ENCODE measurements at regions not wholly inside any gene's neighbourhood (a gene's known extent, or its start where the extent isn't known, plus 50 kb on each side); places are given as distances from the start of the nearest gene placed in this dataset.

DNA sequence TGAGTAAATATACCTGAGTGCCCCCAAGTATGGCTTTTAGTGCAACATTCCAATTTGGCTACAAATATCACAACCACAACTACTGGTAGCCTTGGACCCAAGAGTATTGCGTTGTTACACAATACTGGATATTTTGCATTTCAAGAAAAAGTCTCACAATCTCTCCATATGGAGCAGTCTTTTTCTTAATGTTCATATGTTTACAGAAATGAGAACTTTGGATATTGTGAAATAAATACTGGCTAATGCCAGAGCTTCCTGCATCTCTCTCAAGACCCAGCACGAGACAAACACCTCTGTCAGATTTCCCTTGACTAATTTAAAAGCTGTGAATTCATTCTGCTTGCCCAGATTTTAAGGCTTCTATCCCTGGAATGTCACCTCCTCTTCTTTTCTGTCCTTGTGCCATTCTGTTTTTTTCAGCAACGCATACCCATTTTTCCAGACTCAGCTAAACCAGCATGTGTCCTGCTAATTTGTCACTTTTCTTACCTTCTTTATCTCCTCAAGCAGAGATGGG lies 136.2 kb upstream of the BACE2 start:
- Histone ChIP-seq H3K4me1 (no peaks in the 10 kb centered on the region), H3K27me3 (peaks cover 5% of the 10 kb centered on the region), H3K27ac (no peak overlapping the region), H3K4me3 (no peak overlapping the region), H3K36me3 (no peaks in the 10 kb centered on the region), H3K9me3 (peaks cover 6% of the 10 kb centered on the region)
- no peak for DNase-seq (ENCODE audit: low spot score in 2 of 2)
- WGBS = 83% methylated on average over 3 of the region's 3 CpGs
- TF ChIP-seq POLR2A (IDR thresholded peaks at IDR 0.05) = no peak
- TF ChIP-seq CTCF (IDR thresholded peaks at IDR 0.05) = no peak
- TF ChIP-seq EP300 (IDR thresholded peaks at IDR 0.05) = no peak
- TF ChIP-seq POLR2AphosphoS5 (IDR thresholded peaks at IDR 0.05) = no peak

DNA sequence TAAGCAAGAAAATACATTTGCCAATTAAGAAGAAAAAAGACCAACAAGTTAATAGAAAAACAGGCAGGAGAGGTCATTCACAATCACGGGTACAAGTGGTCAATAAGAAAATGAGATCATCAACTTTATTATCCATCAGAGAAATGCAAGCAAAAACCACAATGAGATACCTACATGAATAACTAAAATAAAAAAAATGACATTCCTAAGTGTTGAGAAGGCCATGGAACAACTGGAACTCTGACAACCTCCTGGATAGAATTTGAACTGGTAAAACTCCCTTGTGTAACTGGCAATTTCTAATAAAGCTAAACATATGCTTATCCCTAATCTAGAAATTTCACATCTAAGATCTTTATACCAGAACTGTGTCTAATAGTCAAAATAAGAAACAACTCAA lies 135.4 kb upstream of the BACE2 start:
- peaks cover 6% of the 10 kb centered on the region for H3K9me3 ChIP-seq
- no peak overlapping the region for H3K27ac ChIP-seq
- no peak for TF ChIP-seq POLR2A (IDR thresholded peaks at IDR 0.05)
- TF ChIP-seq CTCF (IDR thresholded peaks at IDR 0.05) = no peak
- no peak for TF ChIP-seq POLR2AphosphoS5 (IDR thresholded peaks at IDR 0.05)
- no peak for TF ChIP-seq EP300 (IDR thresholded peaks at IDR 0.05)
- 88% methylated on average over 1 of the region's 1 CpG for WGBS
- H3K4me3 ChIP-seq = no peak overlapping the region
- DNase-seq (ENCODE audit: low spot score in 2 of 2) = no peak
- H3K36me3 ChIP-seq = no peaks in the 10 kb centered on the region
- no peaks in the 10 kb centered on the region for H3K4me1 ChIP-seq
- peaks cover 5% of the 10 kb centered on the region for H3K27me3 ChIP-seq

GRCh38 chr21:41037212-41037611 lies 130.7 kb upstream of the BACE2 start:
- no peak overlapping the region for H3K27ac ChIP-seq
- no peaks in the 10 kb centered on the region for H3K4me1 ChIP-seq
- WGBS = 75% methylated on average over 6 of the region's 6 CpGs
- TF ChIP-seq EP300 (IDR thresholded peaks at IDR 0.05) = no peak
- no peak for TF ChIP-seq POLR2AphosphoS5 (IDR thresholded peaks at IDR 0.05)
- TF ChIP-seq CTCF (IDR thresholded peaks at IDR 0.05) = no peak
- TF ChIP-seq POLR2A (IDR thresholded peaks at IDR 0.05) = no peak
- peaks cover 2% of the 10 kb centered on the region for H3K27me3 ChIP-seq
- DNase-seq (ENCODE audit: low spot score in 2 of 2) = no peak
- no peaks in the 10 kb centered on the region for H3K9me3 ChIP-seq
- H3K4me3 ChIP-seq = no peak overlapping the region
- H3K36me3 ChIP-seq = no peaks in the 10 kb centered on the region

DNA sequence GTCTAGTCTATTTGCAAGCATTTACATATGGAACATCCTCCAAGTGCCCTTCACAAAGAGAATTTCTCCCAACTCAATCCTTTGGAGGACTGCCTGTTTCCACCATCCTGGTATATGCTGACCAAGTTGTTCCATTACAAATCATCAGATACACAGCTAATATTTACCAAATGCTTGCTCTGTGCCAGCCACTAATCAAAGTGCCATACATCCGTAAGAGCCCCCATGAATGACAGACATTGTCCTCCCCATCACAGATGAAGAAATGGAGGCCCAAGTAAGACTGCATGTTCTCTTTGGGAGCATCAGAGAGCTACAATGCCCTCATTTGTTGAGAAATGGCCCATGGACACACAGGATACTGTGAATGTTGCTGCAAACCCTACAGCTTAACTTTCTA lies 130.0 kb upstream of the BACE2 start:
- H3K9me3 ChIP-seq = no peaks in the 10 kb centered on the region
- 100% methylated on average over 1 of the region's 1 CpG for WGBS
- no peak for DNase-seq (ENCODE audit: low spot score in 2 of 2)

DNA sequence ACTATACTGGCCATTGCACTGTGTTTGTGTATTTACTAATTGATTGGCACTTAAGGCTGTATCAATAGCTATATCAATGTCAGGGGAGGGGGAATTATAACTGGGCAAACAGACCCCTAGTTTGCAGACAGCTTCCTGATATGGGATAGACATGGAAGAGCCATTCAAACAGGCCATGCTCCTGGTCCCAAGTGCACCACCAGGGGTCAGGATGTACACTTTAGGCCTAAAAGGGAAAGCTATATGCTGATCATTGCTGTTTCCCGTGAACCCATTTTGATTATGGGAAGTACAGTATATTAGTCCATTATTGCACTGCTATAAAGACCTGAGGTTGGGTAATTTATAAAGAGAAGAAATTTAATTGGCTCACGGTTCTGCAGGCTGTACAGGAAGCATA lies 124.9 kb upstream of the BACE2 start:
- TF ChIP-seq CTCF (IDR thresholded peaks at IDR 0.05) = no peak
- Histone ChIP-seq H3K27ac (no peak overlapping the region), H3K36me3 (no peaks in the 10 kb centered on the region), H3K9me3 (no peaks in the 10 kb centered on the region), H3K27me3 (peaks cover 12% of the 10 kb centered on the region), H3K4me3 (no peak overlapping the region), H3K4me1 (no peaks in the 10 kb centered on the region)
- WGBS = 78% methylated on average over 2 of the region's 2 CpGs
- no peak for DNase-seq (ENCODE audit: low spot score in 2 of 2)

More for the DNA sequence above, 130.0 kb upstream of the BACE2 start:
- H3K27me3 ChIP-seq = no peaks in the 10 kb centered on the region
- H3K4me3 ChIP-seq = no peak overlapping the region
- no peaks in the 10 kb centered on the region for H3K36me3 ChIP-seq
- TF ChIP-seq CTCF (IDR thresholded peaks at IDR 0.05) (no peak), EP300 (IDR thresholded peaks at IDR 0.05) (no peak), POLR2AphosphoS5 (IDR thresholded peaks at IDR 0.05) (no peak), POLR2A (IDR thresholded peaks at IDR 0.05) (no peak)
- H3K4me1 ChIP-seq = no peaks in the 10 kb centered on the region
- no peak overlapping the region for H3K27ac ChIP-seq
